ACC112 (cell line): ENCODE measurements at regions not wholly inside any gene's neighbourhood (a gene's known extent, or its start where the extent isn't known, plus 50 kb on each side); places are given as distances from the start of the nearest gene placed in this dataset.
"Not testable (repeated sequence)": the region's sequence is repeated elsewhere in the genome, so short reads cannot be mapped to it uniquely, and the experiment has no call there.

ENCODE experiments used
- H2AFZ ChIP-seq: fragments of 200-600 bp; sonication (generic); one replicate; pipeline ENCODE4 v1.6.0; 2017; ENCODE audit warnings: antibody characterized with exemption, low read length; ENCODE audit not compliant: unreplicated experiment
- H3K27ac ChIP-seq: fragments of 200-600 bp; sonication (generic); 2 replicates; pipeline ENCODE4 v1.5.1; 2014; ENCODE audit warnings: low read depth, mild to moderate bottlenecking, antibody characterized with exemption, low read length, moderate library complexity
- H3K27me3 ChIP-seq: fragments of 200-600 bp; sonication (generic); 2 replicates; pipeline ENCODE4 v1.6.1; 2014; ENCODE audit warnings: mild to moderate bottlenecking, antibody characterized with exemption, low read length, moderate library complexity, mixed read lengths; ENCODE audit not compliant: insufficient read depth
- H3K36me3 ChIP-seq: fragments of 200-600 bp; sonication (generic); 2 replicates; pipeline ENCODE4 v1.6.1; 2016; ENCODE audit warnings: mild to moderate bottlenecking, antibody characterized with exemption, low read length, moderate library complexity, mixed read lengths; ENCODE audit not compliant: insufficient read depth
- H3K4me1 ChIP-seq: fragments of 200-600 bp; sonication (generic); one replicate; pipeline ENCODE4 v1.6.1; 2016; ENCODE audit warnings: low read length, mixed read lengths; ENCODE audit not compliant: insufficient read depth, unreplicated experiment, control insufficient read depth
- H3K4me3 ChIP-seq: fragments of 200-600 bp; sonication (generic); 2 replicates; pipeline ENCODE4 v1.5.1; 2014; ENCODE audit warnings: mild to moderate bottlenecking, low read depth, low read length
- H3K79me2 ChIP-seq: fragments of 200-600 bp; sonication (generic); one replicate; pipeline ENCODE4 v1.6.0; 2016; ENCODE audit warnings: low read length; ENCODE audit not compliant: control insufficient read depth, unreplicated experiment, insufficient read depth

DNA sequence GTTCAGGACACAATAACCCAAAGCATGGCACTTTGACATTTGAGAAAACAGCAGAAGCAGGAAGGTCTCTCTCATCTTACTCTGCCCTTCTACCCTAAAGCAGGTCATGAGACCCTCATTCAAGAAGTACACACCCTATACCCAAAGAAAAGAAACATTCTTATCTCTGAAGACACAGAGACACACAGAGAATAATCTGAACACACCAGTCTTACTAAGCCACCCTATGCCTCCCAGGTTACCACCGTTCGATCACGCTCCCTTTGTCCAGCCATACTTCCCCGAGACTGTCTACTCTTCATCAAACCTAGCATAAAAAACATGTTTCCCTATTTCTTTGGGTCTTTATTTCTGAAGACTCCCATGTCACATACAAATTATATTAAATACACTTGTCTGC is 66.5 kb upstream of the ANKRD10 start:
- Histone ChIP-seq H3K79me2 (no peaks in the 10 kb centered on the region), H3K36me3 (no peaks in the 10 kb centered on the region), H3K27me3 (peaks cover 56% of the 10 kb centered on the region), H2AFZ (no peak overlapping the region), H3K27ac (no peak overlapping the region), H3K4me1 (no peaks in the 10 kb centered on the region), H3K4me3 (no peak overlapping the region)

- Histone ChIP-seq H3K4me3 (no peak overlapping the region), H3K27me3 (peaks cover 58% of the 10 kb centered on the region), H2AFZ (no peak overlapping the region), H3K4me1 (no peaks in the 10 kb centered on the region), H3K27ac (no peak overlapping the region), H3K36me3 (no peaks in the 10 kb centered on the region), H3K79me2 (no peaks in the 10 kb centered on the region)
Measured at GRCh38 chr13:110980921-110981320, 66.1 kb upstream of the ANKRD10 start.

DNA sequence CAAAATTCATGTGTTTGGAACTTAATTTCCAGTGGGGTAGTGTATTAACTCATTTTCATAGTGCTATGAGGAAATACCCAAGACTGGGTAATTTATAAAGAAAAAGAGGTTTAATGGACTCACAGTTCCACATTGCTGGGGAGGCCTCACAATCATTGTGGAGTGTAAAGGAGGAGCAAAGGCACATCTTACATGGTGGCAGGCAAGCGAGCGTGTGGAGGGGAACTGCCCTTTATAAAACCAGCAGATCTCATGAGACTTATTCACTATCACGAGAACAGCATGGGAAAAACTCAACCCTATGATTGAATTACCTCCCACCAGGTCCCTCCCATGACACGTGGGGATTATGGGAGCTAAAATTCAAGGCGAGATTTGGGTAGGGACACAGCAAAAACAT is 64.3 kb upstream of the ANKRD10 start:
- not testable (repeated sequence) for H3K4me1 ChIP-seq, H3K79me2 ChIP-seq, H2AFZ ChIP-seq, H3K27ac ChIP-seq, H3K4me3 ChIP-seq, H3K36me3 ChIP-seq
- H3K27me3 ChIP-seq: peaks cover 66% of the 10 kb centered on the region

- no peaks in the 10 kb centered on the region for H3K36me3 ChIP-seq
- no peaks in the 10 kb centered on the region for H3K4me1 ChIP-seq
- H3K27me3 ChIP-seq: peaks cover 67% of the 10 kb centered on the region
- no peak overlapping the region for H3K27ac ChIP-seq
- H2AFZ ChIP-seq: no peak overlapping the region
- no peaks in the 10 kb centered on the region for H3K79me2 ChIP-seq
- H3K4me3 ChIP-seq: no peak overlapping the region
Measured at GRCh38 chr13:110978390-110978789, 63.5 kb upstream of the ANKRD10 start.

DNA sequence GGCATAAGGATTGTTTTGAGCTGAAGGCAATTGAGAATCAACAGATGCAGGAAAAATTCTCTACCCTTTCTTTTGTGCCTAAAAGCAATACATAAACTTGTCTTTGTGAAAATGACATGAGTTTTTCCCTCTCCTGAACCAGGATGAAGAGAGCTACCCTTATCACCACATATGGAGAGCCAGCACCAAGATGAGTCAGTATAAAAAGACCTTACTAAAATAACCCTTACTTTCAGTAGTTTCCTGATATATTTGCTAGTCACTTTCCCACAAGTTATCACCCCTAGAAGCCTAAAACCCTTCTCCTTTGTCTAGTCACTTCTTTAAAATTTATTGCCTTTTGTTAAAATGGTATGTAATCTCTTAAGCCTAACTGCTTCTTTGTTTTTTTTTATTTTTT is 61.9 kb upstream of the ANKRD10 start:
- no peak overlapping the region for H2AFZ ChIP-seq
- H3K36me3 ChIP-seq: no peaks in the 10 kb centered on the region
- peaks cover 67% of the 10 kb centered on the region for H3K27me3 ChIP-seq
- H3K4me3 ChIP-seq: no peak overlapping the region
- no peaks in the 10 kb centered on the region for H3K79me2 ChIP-seq
- H3K4me1 ChIP-seq: no peaks in the 10 kb centered on the region
- H3K27ac ChIP-seq: no peak overlapping the region

DNA sequence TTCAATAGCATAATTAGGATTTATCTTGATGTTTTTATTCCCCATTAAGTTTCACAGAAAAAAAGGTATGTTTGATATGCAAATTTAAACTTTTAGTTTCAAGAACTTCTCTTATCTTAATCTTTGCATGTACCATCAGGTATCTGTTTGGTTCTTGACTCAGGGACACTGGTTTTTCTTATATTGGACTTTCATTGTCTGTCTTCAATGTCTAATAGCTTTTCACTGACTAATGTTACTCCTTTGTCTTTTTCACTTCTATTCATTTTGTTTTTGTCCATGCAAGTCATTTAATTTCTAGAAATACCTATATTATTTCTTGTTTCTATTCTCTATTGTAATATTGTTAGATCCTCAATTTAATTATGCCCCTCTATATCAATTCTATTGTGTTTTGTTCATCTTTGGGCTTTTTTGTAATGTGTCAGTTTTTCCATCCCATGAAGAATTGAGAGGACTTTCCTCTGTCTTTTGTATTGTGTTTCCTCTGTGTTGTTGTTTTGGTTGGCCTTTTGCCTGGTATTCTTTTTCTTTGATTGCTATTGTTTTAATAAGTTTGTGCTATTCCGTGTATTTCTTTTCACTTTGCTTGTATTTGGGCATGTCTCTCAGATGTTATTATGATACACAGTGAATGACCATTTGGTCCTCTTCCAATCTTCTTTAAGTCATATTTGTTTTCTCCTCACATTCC is 58.3 kb upstream of the ANKRD10 start:
- Histone ChIP-seq H3K4me1 (no peaks in the 10 kb centered on the region), H3K36me3 (no peaks in the 10 kb centered on the region), H2AFZ (no peak overlapping the region), H3K27ac (no peak overlapping the region), H3K27me3 (peaks cover 44% of the 10 kb centered on the region), H3K4me3 (no peak overlapping the region), H3K79me2 (no peaks in the 10 kb centered on the region)

DNA sequence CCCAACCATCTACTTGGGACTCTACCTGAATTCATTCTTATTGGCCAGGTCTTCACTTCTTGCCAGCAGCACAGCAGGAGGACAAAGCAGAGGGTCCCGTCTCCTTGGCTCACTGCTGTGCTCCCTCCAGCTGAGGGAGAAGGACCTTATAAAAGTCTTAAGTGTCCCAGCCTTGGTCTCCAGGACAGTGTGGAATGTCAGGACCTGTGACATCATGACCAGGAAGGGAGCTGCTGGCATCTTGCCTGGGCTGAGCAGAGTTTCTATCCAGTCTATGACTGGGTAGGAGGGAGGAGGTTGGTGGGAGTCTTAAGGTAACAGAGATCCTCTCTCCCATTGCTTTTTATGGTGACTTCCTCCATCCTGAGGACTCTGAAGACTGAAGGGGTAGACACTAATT is 56.6 kb upstream of the ANKRD10 start:
- no peaks in the 10 kb centered on the region for H3K79me2 ChIP-seq
- H3K4me1 ChIP-seq: no peaks in the 10 kb centered on the region
- peaks cover 30% of the 10 kb centered on the region for H3K27me3 ChIP-seq
- H3K4me3 ChIP-seq: no peak overlapping the region
- H3K36me3 ChIP-seq: no peaks in the 10 kb centered on the region
- no peak overlapping the region for H3K27ac ChIP-seq
- H2AFZ ChIP-seq: no peak overlapping the region

GRCh38 chr13:110967156-110967855 is 52.4 kb upstream of the ANKRD10 start:
- H3K4me1 ChIP-seq, H3K4me3 ChIP-seq, H3K27ac ChIP-seq: not testable (repeated sequence)

GRCh38 chr13:110965755-110966134 is 50.9 kb upstream of the ANKRD10 start:
- no peak overlapping the region for H3K4me3 ChIP-seq
- H3K79me2 ChIP-seq: no peaks in the 10 kb centered on the region
- peaks cover 3% of the 10 kb centered on the region; the same call in 1 of the 2 replicates for H3K27me3 ChIP-seq
- H3K27ac ChIP-seq: peak overlapping the region; percentile 51
- H3K36me3 ChIP-seq: no peaks in the 10 kb centered on the region
- H3K4me1 ChIP-seq: peaks cover 3% of the 10 kb centered on the region
- H2AFZ ChIP-seq: no peak overlapping the region

More at GRCh38 chr13:110967156-110967855, 52.4 kb upstream of the ANKRD10 start:
- H2AFZ ChIP-seq, H3K79me2 ChIP-seq, H3K36me3 ChIP-seq, H3K27me3 ChIP-seq: not testable (repeated sequence)

- no peaks in the 10 kb centered on the region for H3K36me3 ChIP-seq
- H2AFZ ChIP-seq: no peak overlapping the region
- no peak overlapping the region for H3K4me3 ChIP-seq
- no peaks in the 10 kb centered on the region for H3K79me2 ChIP-seq
- peaks cover 3% of the 10 kb centered on the region; the same call in 1 of the 2 replicates for H3K27me3 ChIP-seq
- H3K4me1 ChIP-seq: peaks cover 3% of the 10 kb centered on the region
- peak overlapping the region; percentile 51 for H3K27ac ChIP-seq
Measured at GRCh38 chr13:110965038-110965754, 50.3 kb upstream of the ANKRD10 start.
